ENCODE measurements at regions not wholly inside any gene's neighbourhood (a gene's known extent, or its start where the extent isn't known, plus 50 kb on each side); places are given as distances from the start of the nearest gene placed in this dataset.
"Not testable (repeated sequence)": the region's sequence is repeated elsewhere in the genome, so short reads cannot be mapped to it uniquely, and the experiment has no call there.

DNA sequence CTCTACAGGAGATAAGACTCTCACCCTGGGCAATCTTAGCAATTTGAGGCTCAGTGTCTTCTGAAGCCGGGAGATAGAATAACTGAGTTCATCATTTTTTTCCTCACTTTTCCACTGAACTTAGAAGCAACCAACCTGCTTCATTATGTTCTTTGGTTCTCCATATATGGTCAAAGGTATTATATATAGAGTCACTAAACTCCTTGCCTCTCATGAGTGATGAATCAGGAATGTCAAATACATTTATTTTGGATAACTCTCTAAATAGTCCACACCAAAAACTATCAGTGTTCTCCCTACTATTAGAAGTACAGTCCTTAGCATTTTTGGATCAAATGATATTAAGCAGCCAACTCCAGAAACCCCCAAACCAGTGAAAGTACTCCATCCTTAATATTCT lies 421.5 kb upstream of the EPHA5 start:
- no peak for DNase-seq

DNA sequence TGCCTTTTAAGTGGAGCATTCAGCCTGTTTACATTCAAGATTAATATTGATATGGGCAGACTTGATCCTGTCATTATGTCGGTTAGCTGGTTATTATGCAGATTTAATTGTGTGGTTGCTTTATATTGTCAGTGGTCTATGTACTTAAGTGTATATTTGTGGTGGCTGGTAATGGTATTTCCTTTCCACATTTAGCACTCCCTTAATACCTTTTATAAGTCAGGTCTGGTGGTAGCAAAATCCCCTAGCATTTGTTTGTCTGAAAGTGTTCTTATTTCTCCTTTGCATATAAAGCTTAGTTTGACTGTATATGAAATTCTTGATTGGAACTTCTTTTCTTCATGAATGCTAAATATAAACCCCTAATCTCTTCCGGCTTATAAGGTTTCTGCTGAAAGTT lies 403.7 kb upstream of the EPHA5 start:
- no peak for DNase-seq

DNA sequence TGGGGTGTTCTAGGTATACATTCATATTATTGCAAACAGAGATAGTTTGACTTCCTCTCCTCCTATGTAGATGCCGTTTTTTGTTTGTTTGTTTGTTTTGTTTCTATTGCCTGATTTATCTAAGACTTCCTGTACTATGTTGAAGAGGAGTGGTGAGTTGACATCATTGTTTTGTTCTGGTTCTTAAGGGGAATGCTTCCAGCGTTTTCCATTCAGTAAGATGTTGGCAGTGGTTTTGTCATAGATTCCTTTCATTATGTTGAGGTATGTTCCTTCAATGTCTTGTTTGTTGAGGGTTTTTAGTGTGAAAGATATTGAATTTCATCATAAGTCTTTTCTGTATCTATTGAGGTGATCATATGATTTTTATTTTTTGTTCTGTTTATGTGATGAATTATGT lies 401.6 kb upstream of the EPHA5 start:
- DNase-seq = no peak

DNA sequence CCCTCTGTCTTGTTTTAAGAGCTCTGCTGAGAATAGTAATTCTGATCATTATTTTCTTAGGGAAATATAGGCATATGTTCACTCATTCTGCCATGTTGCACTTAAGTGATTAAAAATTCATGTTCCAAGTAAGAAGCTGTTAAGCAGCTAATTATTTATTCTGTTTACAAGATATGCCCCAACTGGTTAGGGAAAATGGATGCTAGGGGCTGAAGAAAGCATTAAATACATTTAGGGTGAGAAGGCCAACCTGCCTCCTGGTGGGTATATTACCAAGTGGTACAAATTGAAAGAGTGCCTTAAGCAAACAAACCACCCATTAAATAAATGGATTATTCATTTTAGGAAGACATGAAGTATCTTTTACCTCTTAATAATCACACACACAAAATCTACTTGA lies 392.6 kb upstream of the EPHA5 start:
- DNase-seq = no peak

DNA sequence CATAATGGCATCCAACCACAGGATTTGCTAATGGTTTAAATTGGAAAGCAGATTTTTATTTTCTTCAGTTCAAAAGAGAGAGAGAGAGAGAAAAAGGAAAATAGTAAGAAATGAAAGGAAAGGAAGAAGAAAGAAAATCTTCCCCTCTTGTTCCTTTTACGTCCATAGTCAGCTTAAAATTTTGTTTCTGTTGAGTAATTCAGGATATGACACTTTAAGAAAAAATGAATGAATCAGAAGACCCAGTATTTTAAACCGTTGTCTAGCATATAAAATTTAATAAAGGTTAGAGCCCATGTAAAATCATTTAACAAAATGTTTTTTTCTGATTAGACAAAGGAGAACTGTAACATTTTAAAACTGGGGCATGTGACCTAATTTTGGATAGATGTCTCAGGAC lies 391.8 kb upstream of the EPHA5 start:
- no peak for DNase-seq

DNA sequence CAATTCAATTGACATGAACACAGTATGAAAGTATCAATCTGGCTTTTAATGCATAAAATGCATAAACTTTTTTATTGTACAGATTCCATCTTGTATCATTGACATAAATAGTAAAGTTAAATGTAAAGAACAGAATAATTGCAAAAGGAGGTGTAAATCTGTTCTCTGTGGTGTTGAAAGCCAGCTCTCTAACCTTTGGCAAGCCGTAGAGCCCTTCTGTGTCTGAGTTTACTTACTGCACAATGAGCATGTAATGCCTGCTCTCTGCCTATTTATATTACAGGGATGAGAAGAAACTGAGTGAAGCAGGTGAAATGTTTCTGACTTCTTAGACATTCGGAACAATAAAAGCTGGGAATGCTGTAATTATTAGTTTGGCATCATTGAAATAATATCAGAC lies 389.3 kb upstream of the EPHA5 start:
- no peak for DNase-seq

DNA sequence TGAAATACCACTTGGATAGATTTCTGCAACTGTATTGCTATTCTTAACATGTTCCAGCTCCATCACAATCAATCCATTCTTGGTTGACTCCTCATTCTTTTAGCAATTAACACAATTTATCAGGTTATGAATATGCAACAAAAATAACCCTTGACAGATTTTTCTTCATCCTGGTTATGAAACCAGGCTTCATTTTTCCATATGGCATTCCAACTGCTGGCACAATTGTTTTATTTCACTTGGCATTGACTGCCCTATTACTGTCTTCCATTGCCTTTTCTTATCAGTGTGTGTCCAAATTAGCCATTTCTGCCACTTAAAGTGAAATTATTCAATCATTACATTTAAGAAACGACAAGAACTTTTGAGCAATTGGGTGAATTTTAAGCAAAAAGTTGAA lies 388.8 kb upstream of the EPHA5 start:
- no peak for DNase-seq

DNA sequence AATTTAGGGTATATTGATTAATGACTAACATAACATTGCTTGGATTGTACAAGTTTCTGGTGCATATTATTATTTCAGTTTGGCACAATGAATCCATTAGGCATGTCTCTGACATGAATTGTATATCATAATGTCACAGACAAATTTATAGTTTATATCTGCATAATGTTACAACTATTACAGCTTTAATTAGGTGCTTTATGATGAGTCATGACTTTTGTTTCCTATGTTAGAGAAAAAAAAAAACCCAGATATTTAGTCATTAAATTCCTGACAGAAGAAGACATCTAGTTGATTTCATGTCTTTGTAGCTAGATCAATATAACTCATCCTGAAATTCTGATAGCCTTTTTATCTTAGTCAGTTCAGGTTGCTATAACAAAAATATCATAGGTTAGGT lies 385.7 kb upstream of the EPHA5 start:
- no peak for DNase-seq

DNA sequence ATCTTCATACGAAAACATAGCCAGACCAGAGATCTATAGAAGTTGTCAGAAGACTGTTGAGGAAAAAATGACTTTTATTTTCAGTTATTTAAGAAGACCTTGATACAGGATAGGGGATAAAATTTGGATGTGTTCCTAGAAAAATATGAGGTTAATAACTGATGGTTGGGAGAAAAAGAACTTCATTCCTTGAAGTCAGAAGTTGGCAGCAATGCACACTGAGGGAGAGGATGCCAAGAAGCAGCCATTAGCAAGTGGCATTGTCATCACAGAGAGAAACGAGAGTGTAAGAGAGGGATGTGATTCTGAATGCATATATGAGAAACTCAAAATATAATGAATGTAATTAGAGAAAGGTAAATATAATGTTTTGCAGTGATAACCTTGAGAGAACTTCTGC lies 382.1 kb upstream of the EPHA5 start:
- no peak for DNase-seq

DNA sequence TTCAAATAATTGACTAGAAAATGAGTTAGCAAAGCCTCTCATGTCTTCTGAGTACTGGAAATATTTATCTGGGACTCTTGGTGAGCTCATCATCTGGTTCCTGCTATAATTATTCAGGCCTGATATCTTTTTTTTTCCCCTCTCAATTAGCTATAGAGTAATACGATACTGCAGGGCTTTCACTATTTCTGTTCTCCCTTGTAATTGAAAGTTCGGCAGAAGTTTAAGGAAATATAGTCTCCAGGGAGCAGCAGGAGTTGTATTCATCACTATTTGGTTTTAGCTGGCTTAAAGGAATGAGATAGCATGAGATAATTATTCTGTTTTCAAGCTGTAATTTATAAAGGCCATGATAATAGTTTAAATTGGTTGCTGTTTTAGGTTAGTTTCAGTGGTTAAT lies 378.6 kb upstream of the EPHA5 start:
- DNase-seq = no peak

DNA sequence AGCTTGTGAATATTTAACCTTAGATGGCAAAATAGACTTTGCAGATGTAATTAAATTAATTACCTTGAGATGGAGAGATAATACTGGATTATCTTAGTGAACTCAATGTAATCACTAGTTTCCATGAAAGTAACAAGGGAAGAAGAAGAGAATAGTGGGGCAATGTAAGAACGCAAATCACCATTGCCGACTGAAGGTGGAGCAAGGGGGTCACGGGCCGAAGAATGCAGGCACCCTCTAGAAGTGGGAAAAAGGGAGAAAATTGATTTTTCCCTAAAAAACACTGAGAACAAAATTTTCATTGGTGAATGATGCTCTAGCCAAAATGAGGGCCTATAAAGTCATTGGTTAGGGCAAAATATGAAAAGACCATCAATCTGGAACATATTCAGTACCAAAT lies 375.6 kb upstream of the EPHA5 start:
- DNase-seq = no peak

DNA sequence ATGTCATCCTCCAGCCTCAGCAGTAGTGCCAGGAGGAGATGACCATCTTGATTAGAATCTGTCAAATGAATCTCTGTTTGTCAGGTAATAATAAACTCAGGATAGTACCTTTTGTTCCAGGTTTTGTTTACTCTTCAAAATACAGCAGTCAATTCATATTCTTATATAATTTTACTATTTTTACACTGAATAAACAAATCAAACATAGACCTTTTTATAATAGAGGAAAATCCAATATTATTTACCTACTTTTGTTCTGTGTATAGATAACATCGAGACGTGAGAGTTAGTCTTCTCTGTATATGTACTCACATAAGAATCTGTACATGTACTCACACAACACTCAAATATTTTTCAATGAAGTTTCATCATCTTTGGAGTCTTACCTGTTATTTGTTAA lies 365.4 kb upstream of the EPHA5 start:
- DNase-seq = no peak

DNA sequence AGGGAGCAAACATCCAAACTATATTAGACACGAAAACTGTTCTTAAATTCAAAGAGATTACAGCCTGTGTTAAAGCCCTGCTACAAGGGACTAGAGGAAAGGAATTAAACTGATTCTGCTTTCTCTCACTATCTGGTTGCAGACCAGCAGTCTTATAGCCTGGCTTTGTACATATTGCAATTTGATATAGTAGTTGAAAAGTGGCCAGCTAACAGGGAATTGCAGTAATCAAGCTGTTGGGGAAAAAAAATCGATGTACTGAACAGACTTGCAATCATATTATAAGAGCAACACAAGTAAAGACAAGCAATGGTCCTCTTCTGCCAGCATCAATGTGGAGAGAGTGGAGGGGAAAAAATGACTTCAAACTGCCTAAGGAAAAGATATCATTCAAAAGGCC lies 364.4 kb upstream of the EPHA5 start:
- DNase-seq = no peak

DNA sequence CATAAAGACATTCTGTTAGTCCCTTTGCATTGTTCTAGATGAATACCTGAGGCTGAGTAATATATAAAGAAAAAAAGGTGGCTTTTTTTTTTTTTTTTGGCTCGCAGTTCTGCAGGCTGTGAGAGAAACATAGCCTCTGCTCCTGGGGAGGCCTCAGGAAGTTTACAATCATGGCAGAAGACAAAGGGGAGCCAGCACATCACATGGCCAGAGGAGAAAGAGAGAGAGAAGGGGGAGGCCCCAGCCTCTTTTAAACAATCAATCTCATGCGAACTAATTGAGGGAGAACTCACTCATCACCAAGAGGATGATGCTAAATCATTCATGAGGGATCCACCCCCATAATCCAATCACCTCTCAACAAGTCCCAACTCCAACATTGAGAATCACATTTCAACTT lies 364.0 kb upstream of the EPHA5 start:
- DNase-seq = no peak

DNA sequence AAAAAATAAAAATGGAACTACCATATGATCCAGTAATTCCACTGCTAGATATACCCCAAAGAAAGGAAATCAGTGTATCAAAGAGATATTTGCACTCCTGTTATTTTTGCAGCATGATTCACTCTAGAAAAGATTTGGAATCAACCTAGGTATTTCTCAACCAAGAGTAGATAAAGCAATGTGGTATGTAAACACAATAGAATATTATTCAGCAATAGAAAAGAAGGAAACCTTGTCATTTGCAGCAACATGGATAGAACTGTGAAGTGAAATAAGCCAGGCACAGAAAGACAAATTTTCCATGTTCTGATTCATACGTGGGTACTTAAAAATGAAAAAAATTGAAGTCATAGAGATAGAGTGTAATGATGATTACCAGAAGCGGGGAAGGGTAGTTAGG lies 362.3 kb upstream of the EPHA5 start:
- no peak for DNase-seq

DNA sequence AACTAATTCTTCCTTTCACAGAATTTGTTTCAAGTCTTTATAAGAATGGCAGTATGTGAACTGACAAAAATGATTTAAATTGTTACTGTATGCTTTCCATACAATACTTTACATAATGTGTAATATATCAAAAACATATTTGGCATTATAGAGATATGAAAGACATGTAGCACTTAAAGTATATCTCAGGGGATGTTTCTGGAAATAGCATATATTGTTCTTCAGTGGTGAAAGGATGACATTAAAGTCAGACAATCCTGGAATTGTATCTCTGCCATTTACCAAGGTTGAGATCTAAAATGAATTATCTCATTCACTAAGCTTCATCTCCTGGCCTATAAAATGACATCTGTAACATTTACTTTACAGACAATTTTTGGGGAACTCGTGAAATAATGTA lies 358.4 kb upstream of the EPHA5 start:
- no peak for DNase-seq

DNA sequence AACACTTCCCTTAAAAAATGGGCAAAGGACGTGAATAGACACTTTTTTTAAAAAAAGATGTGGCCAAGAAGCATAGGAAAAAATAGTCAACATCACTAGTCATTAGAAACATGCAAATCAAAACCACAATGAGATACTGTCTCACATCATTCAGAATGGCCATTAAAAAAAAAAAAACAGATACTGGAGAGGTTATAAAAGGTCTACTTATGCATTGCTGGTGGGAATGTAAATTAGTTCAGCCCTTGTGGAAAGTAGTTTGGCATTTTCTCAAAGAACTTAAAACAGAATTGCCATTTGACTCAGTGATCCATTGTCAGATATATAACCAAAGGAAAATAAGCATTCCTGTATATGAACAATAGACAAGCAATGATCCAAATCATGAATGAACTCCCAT lies 352.8 kb upstream of the EPHA5 start:
- DNase-seq = no peak

DNA sequence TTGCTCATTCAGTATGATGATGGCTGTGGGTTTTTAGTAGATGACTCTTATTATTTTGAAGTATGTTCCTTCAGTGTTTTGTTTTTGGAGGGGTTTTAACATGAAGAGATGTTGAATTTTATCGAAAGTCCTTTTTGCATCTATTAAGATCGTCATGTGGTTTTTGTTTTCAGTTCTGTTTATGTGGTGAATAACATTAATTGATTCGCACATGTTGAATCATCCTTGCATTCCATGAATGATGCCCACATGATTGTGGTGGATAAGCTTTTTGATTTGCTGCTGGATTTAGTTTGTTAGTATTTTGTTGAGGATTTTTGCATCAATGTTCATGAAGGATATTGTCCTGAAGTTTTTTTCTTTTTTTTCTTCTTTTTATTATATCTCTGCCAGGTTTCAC lies 347.4 kb upstream of the EPHA5 start:
- DNase-seq = no peak

DNA sequence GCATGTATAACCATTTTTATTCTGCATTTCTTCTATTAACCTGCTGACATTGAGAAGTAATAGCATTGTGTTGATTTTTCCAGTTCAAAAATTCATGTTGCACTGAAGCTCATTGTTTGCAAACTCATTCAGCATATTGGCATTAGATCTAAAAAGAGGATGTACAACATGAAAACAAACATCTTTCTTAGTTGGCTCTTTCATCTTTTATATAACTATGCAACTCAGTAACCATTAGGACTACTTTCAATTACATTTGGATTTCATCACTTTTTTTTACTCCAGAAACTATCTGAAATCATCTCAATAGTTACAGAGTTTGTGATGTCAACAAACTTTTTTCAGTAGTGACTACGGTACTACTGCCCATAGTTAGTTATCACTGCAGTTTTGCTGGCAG lies 346.0 kb upstream of the EPHA5 start:
- DNase-seq = no peak

DNA sequence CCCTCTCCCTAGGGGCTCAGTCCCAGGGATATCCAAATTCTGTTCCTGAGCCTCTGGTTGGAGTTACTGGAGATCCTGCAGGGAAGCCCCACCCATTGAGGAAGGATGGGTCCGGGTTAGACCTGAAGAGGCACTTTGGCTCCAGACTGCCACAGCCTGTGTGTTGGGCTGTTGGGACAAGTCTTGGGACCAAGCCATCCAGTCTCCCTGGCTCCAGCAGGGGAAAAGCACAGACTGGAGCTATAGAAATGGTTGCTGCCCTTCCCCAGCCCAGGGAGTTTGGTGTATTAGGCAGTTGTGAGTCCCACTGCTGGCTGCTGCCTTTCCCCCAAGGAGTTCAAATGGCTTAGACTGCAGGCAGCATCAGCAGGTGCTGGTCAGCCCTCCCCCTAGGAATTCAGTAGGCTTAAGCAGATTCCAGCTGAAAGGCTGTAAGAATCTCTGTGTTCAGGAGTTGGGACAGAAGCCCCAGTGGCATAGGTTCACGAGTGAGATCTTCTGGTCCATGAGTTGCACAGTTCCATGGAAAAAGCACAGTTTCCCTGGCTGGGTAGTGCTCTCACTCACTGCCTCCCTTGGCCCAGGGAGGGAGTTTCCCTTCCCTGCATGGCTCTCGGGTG lies 344.0 kb upstream of the EPHA5 start:
- DNase-seq = no peak

DNA sequence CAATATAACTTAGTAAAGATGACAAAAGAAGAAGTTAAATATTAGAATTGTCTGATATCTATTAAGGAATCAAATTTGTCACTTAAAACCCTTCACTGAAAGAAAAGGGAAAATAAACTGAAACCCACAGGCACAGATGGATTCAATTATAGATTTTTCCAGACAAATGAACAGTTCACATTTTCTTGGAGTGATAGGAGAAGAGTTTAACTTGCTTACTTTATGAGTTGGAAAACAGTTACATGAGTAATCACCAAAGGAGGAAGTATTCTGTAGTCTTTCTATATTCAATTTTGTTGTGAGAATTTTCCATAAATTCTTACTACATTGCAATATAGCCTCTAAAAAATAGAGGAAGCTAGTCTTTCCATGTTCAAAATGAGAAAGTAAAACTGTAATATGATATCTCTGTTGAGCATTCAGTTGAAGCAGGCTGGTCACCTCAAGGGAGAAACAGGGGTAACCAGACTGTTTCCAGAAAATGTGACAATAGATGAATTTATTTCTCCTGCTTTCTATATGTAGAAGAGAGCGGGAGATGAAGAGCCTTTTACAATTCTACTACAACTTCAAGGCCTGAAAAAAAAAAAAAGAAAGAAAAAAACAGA lies 330.3 kb upstream of the EPHA5 start:
- DNase-seq = no peak

DNA sequence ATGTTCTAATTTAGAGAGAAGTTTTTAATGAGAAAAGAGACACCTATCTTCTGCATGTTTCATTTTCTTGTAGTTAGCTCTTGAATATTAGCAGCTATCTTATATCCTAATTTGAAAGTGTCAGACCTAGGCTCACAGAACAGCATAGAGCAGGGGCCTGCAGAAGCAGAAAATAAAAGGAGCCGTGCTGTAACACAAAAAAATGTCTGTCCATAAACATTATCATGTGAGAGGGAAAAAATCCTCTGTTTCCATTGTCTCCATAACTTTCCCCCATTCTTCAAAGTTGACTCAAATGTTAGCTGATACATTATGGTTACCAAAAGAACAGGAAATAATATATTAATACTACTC lies 329.2 kb upstream of the EPHA5 start:
- no peak for DNase-seq

DNA sequence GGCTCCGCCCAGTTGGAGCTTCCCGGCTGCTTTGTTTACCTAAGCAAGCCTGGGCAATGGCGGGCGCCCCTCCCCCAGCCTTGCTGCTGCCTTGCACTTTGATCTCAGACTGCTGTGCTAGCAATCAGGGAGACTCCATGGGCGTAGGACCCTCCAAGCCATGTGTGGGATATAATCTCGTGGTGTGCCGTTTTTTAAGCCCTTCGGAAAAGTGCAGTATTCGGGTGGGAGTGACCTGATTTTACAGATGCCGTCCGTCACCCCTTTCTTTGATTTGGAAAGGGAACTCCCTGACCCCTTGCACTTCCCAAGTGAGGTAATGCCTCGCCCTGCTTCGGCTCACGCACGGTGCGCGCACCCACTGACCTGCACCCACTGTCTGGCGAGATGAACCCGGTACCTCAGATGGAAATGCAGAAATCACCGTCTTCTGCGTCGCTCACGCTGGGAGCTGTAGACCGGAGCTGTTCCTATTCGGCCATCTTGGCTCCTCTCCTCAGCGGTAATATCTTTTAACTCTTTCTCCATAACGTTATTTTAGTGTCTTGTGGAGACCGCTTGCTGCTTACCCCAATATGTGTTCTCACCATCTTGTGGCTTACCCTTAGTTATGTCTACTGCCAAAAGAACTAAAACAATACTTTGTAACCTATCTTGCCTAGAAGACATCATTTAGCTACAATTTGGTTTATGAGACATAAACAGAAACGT lies 328.7 kb upstream of the EPHA5 start:
- not testable (repeated sequence) for DNase-seq

DNA sequence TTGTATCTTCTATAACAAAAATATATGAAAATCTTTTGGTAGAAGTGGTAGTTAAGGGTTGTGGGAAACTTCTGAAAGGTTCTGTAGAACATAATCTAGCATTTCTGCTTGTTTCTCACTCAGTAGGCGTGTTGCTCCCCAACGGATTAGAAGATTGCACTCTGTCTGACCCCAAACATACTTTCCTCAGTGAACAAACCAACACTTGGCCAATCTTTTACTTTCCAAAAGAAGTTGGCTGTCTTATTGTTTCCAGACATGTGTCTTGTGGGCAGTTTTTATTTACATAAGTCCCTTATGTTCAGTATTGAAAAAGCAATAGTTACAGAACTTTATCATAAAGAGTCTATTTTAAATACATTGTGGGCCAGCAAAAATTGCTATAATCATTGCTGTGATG lies 312.8 kb upstream of the EPHA5 start:
- no peak for DNase-seq

DNA sequence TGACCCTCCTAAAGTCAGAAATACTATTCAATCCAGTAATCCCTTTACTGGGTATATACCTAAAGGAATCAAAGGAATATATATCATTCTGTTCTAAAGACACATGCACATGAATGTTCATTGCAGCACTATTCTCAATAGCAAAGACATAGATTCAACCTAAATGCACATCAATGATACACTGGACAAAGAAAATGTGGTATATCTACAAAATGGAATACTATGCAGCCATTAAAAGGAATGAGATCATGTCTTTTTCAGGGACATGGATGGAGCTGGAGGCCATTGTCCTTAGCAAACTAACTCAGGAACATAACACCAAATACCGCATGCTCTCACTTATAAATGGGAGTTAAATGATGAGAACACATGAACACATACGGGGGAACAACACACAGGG lies 306.0 kb upstream of the EPHA5 start:
- no peak for DNase-seq
